ENCODE measurements at regions not wholly inside any gene's neighbourhood (a gene's known extent, or its start where the extent isn't known, plus 50 kb on each side); places are given as distances from the start of the nearest gene placed in this dataset.

- no peaks in the 10 kb centered on the region for H3K4me1 ChIP-seq
- no peaks in the 10 kb centered on the region for H3K36me3 ChIP-seq
- no peaks in the 10 kb centered on the region for H3K9me3 ChIP-seq
- DNase-seq, result no peak
- intact Hi-C loops (cut with DNase I; ENCODE audit: low total_unique reads), result no loop called here
- no peak overlapping the region for H3K27ac ChIP-seq
- H3K4me3 ChIP-seq, result no peak overlapping the region
- TF ChIP-seq, protein P1, sequence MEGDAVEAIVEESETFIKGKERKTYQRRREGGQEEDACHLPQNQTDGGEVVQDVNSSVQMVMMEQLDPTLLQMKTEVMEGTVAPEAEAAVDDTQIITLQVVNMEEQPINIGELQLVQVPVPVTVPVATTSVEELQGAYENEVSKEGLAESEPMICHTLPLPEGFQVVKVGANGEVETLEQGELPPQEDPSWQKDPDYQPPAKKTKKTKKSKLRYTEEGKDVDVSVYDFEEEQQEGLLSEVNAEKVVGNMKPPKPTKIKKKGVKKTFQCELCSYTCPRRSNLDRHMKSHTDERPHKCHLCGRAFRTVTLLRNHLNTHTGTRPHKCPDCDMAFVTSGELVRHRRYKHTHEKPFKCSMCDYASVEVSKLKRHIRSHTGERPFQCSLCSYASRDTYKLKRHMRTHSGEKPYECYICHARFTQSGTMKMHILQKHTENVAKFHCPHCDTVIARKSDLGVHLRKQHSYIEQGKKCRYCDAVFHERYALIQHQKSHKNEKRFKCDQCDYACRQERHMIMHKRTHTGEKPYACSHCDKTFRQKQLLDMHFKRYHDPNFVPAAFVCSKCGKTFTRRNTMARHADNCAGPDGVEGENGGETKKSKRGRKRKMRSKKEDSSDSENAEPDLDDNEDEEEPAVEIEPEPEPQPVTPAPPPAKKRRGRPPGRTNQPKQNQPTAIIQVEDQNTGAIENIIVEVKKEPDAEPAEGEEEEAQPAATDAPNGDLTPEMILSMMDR (IDR thresholded peaks at IDR 0.05), result no peak
- peaks cover 0 to 2% of the 10 kb centered on the region in 2 donors for H3K27me3 ChIP-seq
Observed at GRCh38 chr5:61842840-61843239, 463.2 kb upstream of the KIF2A start.

DNA sequence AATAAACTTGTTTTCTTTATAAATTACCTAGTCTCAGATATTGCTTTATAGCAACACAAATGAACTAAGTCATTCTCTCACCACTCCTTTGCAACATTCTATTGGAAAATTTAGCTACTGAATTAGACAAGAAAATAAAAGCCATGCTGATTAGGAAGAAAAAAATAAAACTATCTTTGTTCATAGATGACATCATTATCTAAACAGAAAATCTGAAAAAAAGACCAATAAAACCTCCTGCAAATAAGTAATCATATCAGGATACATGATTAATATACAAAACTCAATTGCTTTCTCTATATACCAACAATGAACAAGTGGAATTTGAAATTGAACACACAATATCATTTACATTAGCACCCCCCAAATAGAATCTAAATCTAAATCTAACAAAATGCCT, 455.3 kb upstream of the KIF2A start:
- TF ChIP-seq, protein P1 (IDR thresholded peaks at IDR 0.05), result no peak
- H3K4me1 ChIP-seq, result no peaks in the 10 kb centered on the region
- H3K36me3 ChIP-seq, result no peaks in the 10 kb centered on the region
- no peaks in the 10 kb centered on the region for H3K9me3 ChIP-seq
- DNase-seq, result no peak
- no peak overlapping the region for H3K4me3 ChIP-seq
- no peaks in the 10 kb centered on the region for H3K27me3 ChIP-seq
- H3K27ac ChIP-seq, result no peak overlapping the region
- intact Hi-C loops (cut with DNase I; ENCODE audit: low total_unique reads), result no loop called here

GRCh38 chr5:61854531-61854930, 451.5 kb upstream of the KIF2A start:
- H3K36me3 ChIP-seq, result no peaks in the 10 kb centered on the region
- H3K27me3 ChIP-seq, result no peaks in the 10 kb centered on the region
- DNase-seq, result no peak
- TF ChIP-seq, protein P1 (IDR thresholded peaks at IDR 0.05), result no peak
- no peaks in the 10 kb centered on the region for H3K4me1 ChIP-seq
- intact Hi-C loops (cut with DNase I; ENCODE audit: low total_unique reads), result no loop called here
- no peaks in the 10 kb centered on the region for H3K9me3 ChIP-seq
- no peak overlapping the region for H3K4me3 ChIP-seq
- no peak overlapping the region for H3K27ac ChIP-seq

DNA sequence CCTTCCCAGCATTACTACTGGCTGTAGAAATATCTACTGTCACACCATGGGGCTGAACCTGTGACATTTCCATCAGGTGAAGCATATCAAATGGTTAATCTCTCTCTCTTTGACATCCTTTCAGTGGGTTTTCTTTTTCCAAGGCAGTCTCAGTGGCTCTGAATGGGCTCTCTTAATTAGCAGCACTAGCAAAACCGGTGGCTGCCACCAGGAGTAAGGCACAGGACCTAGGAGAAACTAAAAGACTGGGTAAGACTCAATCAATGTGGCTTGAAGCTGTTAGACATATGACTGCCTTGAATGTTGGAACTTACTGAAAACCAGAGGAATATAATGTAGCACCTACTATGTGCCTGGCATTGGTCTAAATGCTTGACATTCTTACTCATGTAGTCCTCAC, 445.0 kb upstream of the KIF2A start:
- Histone ChIP-seq H3K4me3 (no peak overlapping the region), H3K4me1 (no peaks in the 10 kb centered on the region), H3K27me3 (no peaks in the 10 kb centered on the region), H3K27ac (no peak overlapping the region), H3K9me3 (no peaks in the 10 kb centered on the region), H3K36me3 (no peaks in the 10 kb centered on the region)
- intact Hi-C loops (cut with DNase I; ENCODE audit: low total_unique reads), result no loop called here
- TF ChIP-seq, protein P1 (IDR thresholded peaks at IDR 0.05), result no peak
- DNase-seq, result no peak

- no peak for DNase-seq
- Histone ChIP-seq H3K36me3 (no peaks in the 10 kb centered on the region), H3K4me3 (no peak overlapping the region), H3K9me3 (peaks cover 0 to 5% (median 5%) of the 10 kb centered on the region in 3 donors), H3K27ac (no peak overlapping the region), H3K4me1 (no peaks in the 10 kb centered on the region), H3K27me3 (no peaks in the 10 kb centered on the region)
- TF ChIP-seq, protein P1 (IDR thresholded peaks at IDR 0.05), result no peak
- intact Hi-C loops (cut with DNase I; ENCODE audit: low total_unique reads), result no loop called here
Observed at GRCh38 chr5:61866930-61867329, 439.1 kb upstream of the KIF2A start.

DNA sequence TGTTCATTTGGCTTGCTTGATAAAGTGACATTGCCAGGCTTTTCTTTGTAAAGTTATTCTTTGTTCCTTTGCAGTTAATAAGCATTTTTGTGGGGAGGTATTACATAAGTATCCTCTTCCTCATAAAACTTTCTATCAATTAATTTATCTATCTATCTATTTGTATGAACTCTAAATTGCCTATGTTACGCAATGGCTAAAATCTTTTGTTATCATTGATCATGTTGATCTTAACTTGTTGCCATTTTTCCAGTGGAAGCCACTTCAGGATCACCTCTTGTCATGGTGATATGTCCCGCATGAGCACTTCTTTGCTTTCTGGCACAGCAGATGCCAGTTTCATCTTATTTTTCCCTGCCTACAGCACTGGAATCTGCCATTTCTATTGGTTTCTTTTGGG, 436.7 kb upstream of the KIF2A start:
- Histone ChIP-seq H3K36me3 (no peaks in the 10 kb centered on the region), H3K4me1 (no peaks in the 10 kb centered on the region), H3K9me3 (peaks cover 0 to 8% (median 7%) of the 10 kb centered on the region in 3 donors), H3K27me3 (no peaks in the 10 kb centered on the region), H3K4me3 (no peak overlapping the region), H3K27ac (no peak overlapping the region)
- intact Hi-C loops (cut with DNase I; ENCODE audit: low total_unique reads), result no loop called here
- TF ChIP-seq, protein P1 (IDR thresholded peaks at IDR 0.05), result no peak
- DNase-seq, result no peak
